Effector memory CD4-positive, alpha-beta T cell (primary cell): ENCODE measurements at regions not wholly inside any gene's neighbourhood (a gene's known extent, or its start where the extent isn't known, plus 50 kb on each side); places are given as distances from the start of the nearest gene placed in this dataset.

Experiments used
- DNase-seq, 3 donors: peaks; one replicate each; pipeline ENCODE4 v3.0.0-alpha.2; 2020
- H3K27ac ChIP-seq: 2 replicates; pipeline ENCODE4 v1.7.0; 2013; ENCODE audit warnings: mild to moderate bottlenecking, low read length, moderate library complexity; ENCODE audit not compliant: insufficient read depth, poor library complexity, severe bottlenecking
- H3K27me3 ChIP-seq: replicated peaks from 2 replicates; pipeline ENCODE4 v1.7.0; 2013; ENCODE audit warnings: mild to moderate bottlenecking, low read length; ENCODE audit not compliant: insufficient read depth, control insufficient read depth, poor library complexity, severe bottlenecking
- H3K36me3 ChIP-seq: 2 replicates; pipeline ENCODE4 v1.7.0; 2013; ENCODE audit warnings: mild to moderate bottlenecking, low read length, moderate library complexity; ENCODE audit not compliant: control insufficient read depth, insufficient read depth
- H3K4me1 ChIP-seq: 2 replicates; pipeline ENCODE4 v1.7.0; 2013; ENCODE audit warnings: low read length, mild to moderate bottlenecking; ENCODE audit not compliant: control insufficient read depth, insufficient read depth, poor library complexity, severe bottlenecking
- H3K4me3 ChIP-seq: 2 replicates; pipeline ENCODE4 v1.7.0; 2013; ENCODE audit warnings: low read length, low read depth, mild to moderate bottlenecking; ENCODE audit not compliant: insufficient read depth, poor library complexity, severe bottlenecking
- H3K9me3 ChIP-seq: 2 replicates; pipeline ENCODE4 v1.7.0; 2013; ENCODE audit warnings: mild to moderate bottlenecking, low read length, moderate library complexity; ENCODE audit not compliant: control insufficient read depth

DNA sequence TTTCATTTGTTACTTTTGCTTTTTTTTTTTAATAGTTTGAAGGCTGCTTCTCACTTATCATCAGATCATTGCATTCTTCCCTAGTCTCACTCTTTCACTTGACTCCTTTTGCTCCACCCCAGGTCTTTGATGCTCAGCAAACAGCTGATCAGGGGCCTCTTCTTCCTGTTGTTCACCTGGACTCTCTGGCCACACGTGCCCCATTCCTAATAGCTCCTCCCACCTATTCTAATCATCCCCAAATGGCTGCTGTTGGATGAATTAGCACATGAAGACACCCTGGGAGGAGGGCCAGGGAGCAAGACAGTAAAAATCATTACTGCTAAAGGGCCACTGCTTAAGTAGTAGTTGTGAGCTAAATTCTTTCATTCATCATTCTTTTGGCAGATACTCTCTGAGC is 119.5 kb downstream of the MAB21L3 start:
- no peaks in the 10 kb centered on the region for H3K36me3 ChIP-seq
- H3K9me3 ChIP-seq, result no peaks in the 10 kb centered on the region
- no peak overlapping the region for H3K27ac ChIP-seq
- H3K27me3 ChIP-seq, result no peaks in the 10 kb centered on the region
- no peak for DNase-seq
- H3K4me1 ChIP-seq, result no peaks in the 10 kb centered on the region
- H3K4me3 ChIP-seq, result no peak overlapping the region

DNA sequence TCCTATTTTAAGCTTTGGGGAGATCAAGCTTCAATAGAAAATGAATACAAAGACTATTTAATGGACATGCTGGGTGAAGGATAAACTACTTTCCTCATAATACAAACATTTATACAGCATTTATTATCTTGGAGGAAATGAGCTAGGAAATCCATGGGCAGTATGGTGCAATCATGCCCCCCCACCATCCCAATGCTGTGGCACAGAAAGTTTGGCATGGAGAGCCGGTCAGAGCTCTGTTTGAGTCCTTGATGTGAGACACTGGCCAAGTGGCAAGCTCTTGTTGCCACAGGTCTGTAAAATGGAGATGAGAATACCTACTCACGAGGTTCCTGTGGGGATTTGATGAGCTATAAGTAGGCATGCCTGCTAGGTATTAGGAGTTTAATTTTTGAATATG is 120.6 kb downstream of the MAB21L3 start:
- H3K36me3 ChIP-seq, result no peaks in the 10 kb centered on the region
- no peak overlapping the region for H3K27ac ChIP-seq
- H3K4me3 ChIP-seq, result no peak overlapping the region
- H3K27me3 ChIP-seq, result no peaks in the 10 kb centered on the region
- H3K9me3 ChIP-seq, result no peaks in the 10 kb centered on the region
- H3K4me1 ChIP-seq, result no peaks in the 10 kb centered on the region
- no peak for DNase-seq

DNA sequence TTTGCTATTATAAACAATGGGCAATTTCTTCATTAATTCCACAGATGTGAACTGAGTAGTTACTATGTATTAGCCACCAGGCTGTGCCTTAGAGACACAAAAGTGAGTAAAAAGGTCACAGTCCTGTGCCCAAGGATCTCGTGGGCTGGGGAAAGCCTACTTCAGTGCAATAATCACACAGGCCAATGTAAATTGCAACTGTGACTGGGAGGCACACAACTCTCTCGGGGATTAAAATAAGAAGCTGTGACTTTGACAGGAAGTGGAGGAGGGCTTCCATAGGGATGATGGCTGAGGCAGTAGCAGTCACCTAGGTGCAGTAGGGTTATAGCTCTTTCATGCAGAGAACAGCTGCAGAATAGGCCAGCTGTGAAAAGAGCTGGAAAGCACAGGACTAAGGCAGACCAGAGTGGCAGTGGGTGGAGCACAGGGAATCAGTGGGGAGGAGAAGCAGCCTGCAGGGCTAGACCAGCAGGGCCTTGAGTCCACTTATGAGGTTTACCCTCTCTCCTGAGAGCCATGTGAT is 121.9 kb downstream of the MAB21L3 start:
- no peaks in the 10 kb centered on the region for H3K9me3 ChIP-seq
- no peaks in the 10 kb centered on the region for H3K27me3 ChIP-seq
- no peak for DNase-seq
- no peak overlapping the region for H3K27ac ChIP-seq
- H3K4me1 ChIP-seq, result no peaks in the 10 kb centered on the region
- no peaks in the 10 kb centered on the region for H3K36me3 ChIP-seq
- H3K4me3 ChIP-seq, result no peak overlapping the region

DNA sequence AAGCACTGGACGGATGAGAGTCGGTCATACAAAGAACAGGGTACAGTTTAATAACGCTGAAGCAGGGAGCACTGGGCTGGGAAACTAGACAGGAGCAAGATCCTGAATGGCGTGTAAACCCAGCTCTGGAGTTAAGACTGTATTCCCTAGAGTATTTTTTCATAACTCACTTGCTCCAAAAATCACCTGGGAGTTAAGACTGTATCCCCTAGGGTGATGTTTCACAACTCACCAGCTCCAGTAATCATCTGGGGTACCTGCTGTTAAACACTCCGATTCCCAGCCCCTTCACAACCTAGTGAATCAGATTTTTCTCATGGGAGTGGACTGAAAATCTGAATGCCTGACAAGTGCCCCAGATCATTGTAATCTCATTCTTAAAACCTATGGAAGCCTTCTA is 123.2 kb downstream of the MAB21L3 start:
- H3K27ac ChIP-seq, result no peak overlapping the region
- H3K27me3 ChIP-seq, result no peaks in the 10 kb centered on the region
- no peak for DNase-seq
- H3K36me3 ChIP-seq, result no peaks in the 10 kb centered on the region
- H3K4me1 ChIP-seq, result no peaks in the 10 kb centered on the region
- H3K4me3 ChIP-seq, result no peak overlapping the region
- no peaks in the 10 kb centered on the region for H3K9me3 ChIP-seq

DNA sequence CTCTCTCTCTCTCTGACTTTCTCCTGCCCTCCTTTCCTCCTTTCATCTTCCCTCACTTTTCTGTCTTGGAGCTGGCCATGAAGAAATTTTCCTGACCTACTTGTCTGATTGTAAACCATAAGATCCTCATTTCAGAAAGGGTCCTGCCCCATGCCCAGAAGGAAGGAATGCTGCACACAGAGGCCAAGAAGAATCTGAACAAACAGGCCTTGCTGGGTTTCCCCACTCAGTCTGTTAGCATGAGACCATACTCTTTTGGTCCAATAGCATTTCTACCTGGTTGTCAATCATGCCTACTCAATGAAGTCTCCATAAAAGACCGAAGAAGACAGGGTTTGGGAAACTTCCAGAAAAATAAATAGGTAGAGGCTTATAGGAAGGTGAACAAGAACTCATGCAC is 128.7 kb downstream of the MAB21L3 start:
- H3K27ac ChIP-seq, result no peak overlapping the region
- no peaks in the 10 kb centered on the region for H3K27me3 ChIP-seq
- H3K4me3 ChIP-seq, result no peak overlapping the region
- no peaks in the 10 kb centered on the region for H3K36me3 ChIP-seq
- no peak for DNase-seq
- no peaks in the 10 kb centered on the region for H3K9me3 ChIP-seq
- no peaks in the 10 kb centered on the region for H3K4me1 ChIP-seq

- H3K4me1 ChIP-seq, result no peaks in the 10 kb centered on the region
- no peak overlapping the region for H3K4me3 ChIP-seq
Measured at GRCh38 chr1:116242741-116243140, 130.3 kb upstream of the ATP1A1 start.

GRCh38 chr1:116243333-116244054 is 129.6 kb upstream of the ATP1A1 start:
- Histone ChIP-seq H3K36me3 (no peaks in the 10 kb centered on the region), H3K4me1 (no peaks in the 10 kb centered on the region), H3K9me3 (no peaks in the 10 kb centered on the region), H3K27ac (no peak overlapping the region), H3K4me3 (no peak overlapping the region), H3K27me3 (no peaks in the 10 kb centered on the region)
- no peak for DNase-seq

More at GRCh38 chr1:116242741-116243140, 130.3 kb upstream of the ATP1A1 start:
- no peak overlapping the region for H3K27ac ChIP-seq
- H3K27me3 ChIP-seq, result no peaks in the 10 kb centered on the region
- H3K9me3 ChIP-seq, result no peaks in the 10 kb centered on the region
- no peaks in the 10 kb centered on the region for H3K36me3 ChIP-seq
- no peak for DNase-seq

DNA sequence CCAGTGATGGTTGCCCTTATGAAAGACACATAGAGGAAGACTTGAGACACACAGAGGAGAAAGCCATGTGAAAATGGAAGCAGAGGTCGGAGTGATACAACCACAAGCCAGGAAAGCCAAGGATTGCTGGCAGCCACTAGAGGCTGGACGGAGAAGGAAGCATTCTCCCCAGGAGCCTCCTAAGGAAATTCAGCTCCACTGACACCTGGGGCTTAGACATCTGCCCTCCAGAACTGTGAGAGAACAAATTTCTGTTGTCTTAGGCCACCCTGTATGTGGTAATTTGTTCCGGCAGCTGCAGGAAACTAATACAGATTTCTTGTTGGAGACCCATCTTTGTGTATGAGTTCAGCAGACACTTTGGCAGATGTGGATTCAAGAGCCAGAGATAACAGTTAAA is 126.9 kb upstream of the ATP1A1 start:
- Histone ChIP-seq H3K4me3 (no peak overlapping the region), H3K36me3 (no peaks in the 10 kb centered on the region), H3K27me3 (no peaks in the 10 kb centered on the region), H3K27ac (no peak overlapping the region), H3K4me1 (no peaks in the 10 kb centered on the region), H3K9me3 (no peaks in the 10 kb centered on the region)
- DNase-seq, result no peak

- Histone ChIP-seq H3K4me3 (no peak overlapping the region), H3K9me3 (no peaks in the 10 kb centered on the region), H3K4me1 (no peaks in the 10 kb centered on the region), H3K27ac (no peak overlapping the region), H3K36me3 (no peaks in the 10 kb centered on the region), H3K27me3 (no peaks in the 10 kb centered on the region)
- DNase-seq, result no peak
Measured at GRCh38 chr1:116252271-116252670, 120.8 kb upstream of the ATP1A1 start.

GRCh38 chr1:116252785-116253184 is 120.3 kb upstream of the ATP1A1 start:
- Histone ChIP-seq H3K9me3 (no peaks in the 10 kb centered on the region), H3K36me3 (no peaks in the 10 kb centered on the region), H3K27ac (no peak overlapping the region), H3K4me1 (no peaks in the 10 kb centered on the region), H3K4me3 (no peak overlapping the region), H3K27me3 (no peaks in the 10 kb centered on the region)
- no peak for DNase-seq
